GM13976 (cell line): ENCODE measurements at regions not wholly inside any gene's neighbourhood (a gene's known extent, or its start where the extent isn't known, plus 50 kb on each side); places are given as distances from the start of the nearest gene placed in this dataset.

Source experiments
- DNase-seq: peaks from one replicate; pipeline ENCODE4 v3.0.0; 2012; ENCODE audit warnings: low spot score
- in situ Hi-C: fragments of 300-500 bp; cut with MboI; formaldehyde crosslinking; loops from one replicate; pipeline ENCODE4 v1.12.0; 2022; ENCODE audit warnings: low sequenced_read_pairs, mixed read lengths, inconsistent platforms; ENCODE audit not compliant: unreplicated experiment
- TF ChIP-seq, protein P1 (sequence below): IDR thresholded peaks from 2 replicates; pipeline ENCODE4 v1.5.1; 2012; ENCODE audit warnings: borderline replicate concordance, mild to moderate bottlenecking; ENCODE audit not compliant: insufficient read depth; ENCODE audit errors: extremely low read depth, missing control alignments, control extremely low read depth

DNA sequence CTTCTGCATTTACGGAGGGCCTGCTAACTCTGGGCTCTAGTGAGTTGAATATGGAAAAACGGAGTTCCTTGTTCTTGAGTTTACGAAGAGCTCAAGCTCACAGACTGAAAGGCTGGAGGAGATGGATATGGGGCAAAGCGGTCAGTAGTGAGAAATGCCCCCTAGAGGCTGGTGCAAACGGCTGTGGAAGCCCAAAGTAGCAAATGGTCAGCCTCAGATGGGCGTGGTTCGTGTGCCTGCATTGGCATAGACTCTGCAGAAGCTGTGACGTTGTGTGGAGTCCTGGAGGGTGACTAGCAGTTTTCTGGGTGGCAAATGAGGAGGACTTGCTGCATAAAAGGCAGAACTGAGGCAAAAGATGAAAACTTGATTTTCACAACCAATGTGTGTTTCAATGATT lies 93.6 kb upstream of the TWIST2 start:
- DNase-seq: no peak
- in situ Hi-C loops: no loop called here
- TF ChIP-seq, protein P1, sequence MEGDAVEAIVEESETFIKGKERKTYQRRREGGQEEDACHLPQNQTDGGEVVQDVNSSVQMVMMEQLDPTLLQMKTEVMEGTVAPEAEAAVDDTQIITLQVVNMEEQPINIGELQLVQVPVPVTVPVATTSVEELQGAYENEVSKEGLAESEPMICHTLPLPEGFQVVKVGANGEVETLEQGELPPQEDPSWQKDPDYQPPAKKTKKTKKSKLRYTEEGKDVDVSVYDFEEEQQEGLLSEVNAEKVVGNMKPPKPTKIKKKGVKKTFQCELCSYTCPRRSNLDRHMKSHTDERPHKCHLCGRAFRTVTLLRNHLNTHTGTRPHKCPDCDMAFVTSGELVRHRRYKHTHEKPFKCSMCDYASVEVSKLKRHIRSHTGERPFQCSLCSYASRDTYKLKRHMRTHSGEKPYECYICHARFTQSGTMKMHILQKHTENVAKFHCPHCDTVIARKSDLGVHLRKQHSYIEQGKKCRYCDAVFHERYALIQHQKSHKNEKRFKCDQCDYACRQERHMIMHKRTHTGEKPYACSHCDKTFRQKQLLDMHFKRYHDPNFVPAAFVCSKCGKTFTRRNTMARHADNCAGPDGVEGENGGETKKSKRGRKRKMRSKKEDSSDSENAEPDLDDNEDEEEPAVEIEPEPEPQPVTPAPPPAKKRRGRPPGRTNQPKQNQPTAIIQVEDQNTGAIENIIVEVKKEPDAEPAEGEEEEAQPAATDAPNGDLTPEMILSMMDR: no peak

DNA sequence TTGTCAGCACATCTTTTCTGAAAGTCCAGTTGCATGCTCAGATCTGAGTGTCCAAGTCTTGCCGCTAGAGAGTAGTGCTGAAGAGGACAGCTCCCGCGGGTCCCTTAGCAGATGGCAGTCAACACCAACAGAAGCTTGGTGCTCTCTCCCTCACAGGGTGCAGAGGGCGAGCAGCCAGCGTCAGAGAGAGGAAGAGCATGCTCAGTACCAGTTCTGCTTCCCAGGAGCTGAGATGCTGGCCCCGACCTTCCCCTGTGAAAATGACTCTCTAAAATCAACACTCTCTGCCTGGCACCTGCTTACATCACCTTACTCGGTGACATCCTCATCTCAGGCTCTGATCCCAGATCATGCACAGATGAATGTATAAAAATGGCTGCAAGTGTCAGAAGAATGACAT lies 86.0 kb upstream of the TWIST2 start:
- DNase-seq: no peak
- TF ChIP-seq, protein P1: no peak
- in situ Hi-C loops: no loop called here

DNA sequence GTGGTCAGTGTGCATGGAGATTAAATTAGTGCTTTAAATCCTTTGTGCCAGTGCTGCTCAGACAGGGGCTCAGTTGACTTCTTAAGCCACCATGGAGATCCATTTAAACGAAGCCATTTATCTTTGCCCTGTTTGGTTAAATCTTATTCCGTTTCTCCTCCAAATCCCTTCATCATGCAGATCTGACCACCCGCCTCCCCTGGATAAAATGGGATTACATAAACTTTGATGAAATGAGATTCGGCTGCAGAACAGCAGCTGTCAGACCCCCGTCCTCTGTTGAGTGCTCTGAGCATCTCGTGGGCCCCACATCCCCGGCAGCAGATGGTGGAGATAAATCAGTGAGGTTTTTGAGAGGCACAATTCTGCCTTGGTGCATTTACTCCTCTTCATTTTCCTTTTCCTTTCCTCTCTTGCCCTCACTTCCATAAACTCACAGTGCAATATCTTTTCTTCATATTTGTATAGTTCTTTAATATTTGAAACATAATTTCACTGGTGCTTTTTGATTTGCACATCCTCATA lies 84.4 kb upstream of the TWIST2 start:
- DNase-seq: no peak
- in situ Hi-C loops: no loop called here
- TF ChIP-seq, protein P1: no peak

DNA sequence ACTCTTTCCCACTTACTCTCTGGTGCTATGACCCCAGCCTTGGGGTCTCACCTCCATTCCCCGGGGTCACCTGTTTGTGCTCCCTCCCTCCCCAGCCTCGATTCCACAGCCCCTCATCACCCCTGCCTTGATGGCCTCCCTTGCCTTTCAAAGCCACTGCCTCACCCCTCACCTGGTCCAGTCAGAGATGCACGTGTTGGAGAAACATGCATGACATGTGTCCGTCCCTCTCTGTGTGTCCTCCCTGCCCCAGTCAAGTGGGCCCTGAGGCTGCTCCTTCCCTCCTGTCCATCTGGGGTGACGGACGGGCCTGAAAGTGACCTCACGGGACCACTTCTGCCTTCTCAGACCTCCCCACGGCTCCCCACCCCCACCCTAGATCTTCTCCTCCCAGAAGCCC lies 82.3 kb upstream of the TWIST2 start:
- in situ Hi-C loops: no loop called here
- no peak for DNase-seq
- TF ChIP-seq, protein P1: no peak

DNA sequence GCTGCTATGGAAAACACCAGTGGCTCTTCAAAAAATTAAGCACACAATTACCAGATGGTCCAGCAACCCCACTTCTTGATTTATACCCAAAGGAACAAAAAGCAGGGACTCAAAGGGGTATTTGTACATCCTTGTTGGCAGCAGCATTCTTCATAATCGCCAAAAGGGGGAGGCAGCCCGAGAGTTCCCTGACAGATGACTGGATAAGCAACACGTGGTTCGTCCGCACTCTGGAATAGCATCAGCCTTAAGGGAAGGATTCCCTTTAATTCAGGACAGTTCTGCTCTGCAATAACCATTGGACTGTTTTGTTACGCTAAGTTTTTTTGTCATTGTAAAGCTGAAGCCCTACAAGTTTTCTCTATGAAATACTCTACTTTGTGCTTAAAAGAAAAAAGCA lies 76.7 kb upstream of the TWIST2 start:
- TF ChIP-seq, protein P1: no peak
- no peak for DNase-seq
- in situ Hi-C loops: no loop called here

DNA sequence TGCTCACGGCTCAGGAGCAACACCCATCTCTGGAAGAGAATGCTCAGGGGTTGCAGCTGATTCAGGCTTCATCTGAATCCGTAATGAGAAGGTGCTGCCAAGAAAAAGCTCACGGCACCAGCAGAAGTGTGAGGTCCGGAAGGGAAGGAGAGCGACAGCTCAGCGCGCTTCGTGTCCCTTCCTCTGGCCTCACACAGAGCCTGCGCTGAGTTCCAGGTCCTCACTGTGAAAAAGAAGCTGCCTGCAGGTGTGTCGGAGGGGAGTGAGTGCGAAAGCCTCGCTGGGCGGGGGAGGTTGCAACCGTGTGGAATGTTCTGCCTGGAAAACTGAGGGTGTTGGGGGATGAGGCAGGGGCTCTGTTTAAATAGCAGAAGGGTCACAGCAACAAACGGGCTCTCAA lies 76.2 kb upstream of the TWIST2 start:
- TF ChIP-seq, protein P1: no peak
- in situ Hi-C loops: no loop called here
- DNase-seq: no peak
